Gastrocnemius medialis (tissue), 4 donors: ENCODE measurements at regions not wholly inside any gene's neighbourhood (a gene's known extent, or its start where the extent isn't known, plus 50 kb on each side); places are given as distances from the start of the nearest gene placed in this dataset.

Experiments
- POLR2A ChIP-seq, 2 donors: fragments of 450-650 bp; IDR thresholded peaks; one replicate each; pipeline ENCODE4 v1.6.1; 2017; ENCODE audit warnings: antibody characterized with exemption in 2 of 2, mild to moderate bottlenecking in 2 of 2, moderate library complexity in 2 of 2
- TF ChIP-seq, protein P1 (sequence below), 5 experiments: fragments of 450-650 bp in 3 of 5; fragments of 200-600 bp in 2 of 5; sonication (generic) in 2 of 5; IDR thresholded peaks in 4 of 5; conservative IDR thresholded peaks in 1 of 5; 1 replicate in 4 of 5; 2 replicates in 1 of 5; pipeline ENCODE4 v1.5.1; 2016 to 2019; ENCODE audit warnings: antibody characterized with exemption in 5 of 5, mild to moderate bottlenecking in 3 of 5, moderate library complexity in 3 of 5

DNA sequence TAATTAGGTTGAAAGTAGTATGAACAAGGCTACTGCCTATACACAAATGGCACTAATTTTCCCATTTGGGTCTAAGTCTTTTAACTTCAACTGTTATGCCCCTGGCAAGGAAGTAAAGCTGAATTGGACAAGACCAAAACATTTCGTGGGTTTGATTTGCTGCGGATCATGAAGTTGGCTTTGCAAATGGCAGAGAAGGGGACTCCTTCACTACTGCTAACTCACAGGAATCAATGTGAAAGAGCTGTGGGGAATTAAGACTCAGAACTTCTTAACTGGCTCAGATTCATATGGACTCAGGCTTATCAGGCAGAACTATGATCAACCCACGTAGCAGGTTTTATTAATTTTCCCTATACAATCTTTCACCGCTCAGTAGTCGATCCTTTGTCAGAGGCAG is 73.8 kb upstream of the IFNE start:
- no peak for TF ChIP-seq POLR2A (IDR thresholded peaks at IDR 0.05)
- TF ChIP-seq, protein P1, sequence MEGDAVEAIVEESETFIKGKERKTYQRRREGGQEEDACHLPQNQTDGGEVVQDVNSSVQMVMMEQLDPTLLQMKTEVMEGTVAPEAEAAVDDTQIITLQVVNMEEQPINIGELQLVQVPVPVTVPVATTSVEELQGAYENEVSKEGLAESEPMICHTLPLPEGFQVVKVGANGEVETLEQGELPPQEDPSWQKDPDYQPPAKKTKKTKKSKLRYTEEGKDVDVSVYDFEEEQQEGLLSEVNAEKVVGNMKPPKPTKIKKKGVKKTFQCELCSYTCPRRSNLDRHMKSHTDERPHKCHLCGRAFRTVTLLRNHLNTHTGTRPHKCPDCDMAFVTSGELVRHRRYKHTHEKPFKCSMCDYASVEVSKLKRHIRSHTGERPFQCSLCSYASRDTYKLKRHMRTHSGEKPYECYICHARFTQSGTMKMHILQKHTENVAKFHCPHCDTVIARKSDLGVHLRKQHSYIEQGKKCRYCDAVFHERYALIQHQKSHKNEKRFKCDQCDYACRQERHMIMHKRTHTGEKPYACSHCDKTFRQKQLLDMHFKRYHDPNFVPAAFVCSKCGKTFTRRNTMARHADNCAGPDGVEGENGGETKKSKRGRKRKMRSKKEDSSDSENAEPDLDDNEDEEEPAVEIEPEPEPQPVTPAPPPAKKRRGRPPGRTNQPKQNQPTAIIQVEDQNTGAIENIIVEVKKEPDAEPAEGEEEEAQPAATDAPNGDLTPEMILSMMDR (IDR thresholded peaks at IDR 0.05 in 4 of 5, conservative IDR thresholded peaks at IDR 0.05 in 1 of 5): no peak
